ENCODE measurements at regions not wholly inside any gene's neighbourhood (a gene's known extent, or its start where the extent isn't known, plus 50 kb on each side); places are given as distances from the start of the nearest gene placed in this dataset.
A peak's percentile ranks its signal among the peaks of the same experiment; 100 is the strongest.

DNA sequence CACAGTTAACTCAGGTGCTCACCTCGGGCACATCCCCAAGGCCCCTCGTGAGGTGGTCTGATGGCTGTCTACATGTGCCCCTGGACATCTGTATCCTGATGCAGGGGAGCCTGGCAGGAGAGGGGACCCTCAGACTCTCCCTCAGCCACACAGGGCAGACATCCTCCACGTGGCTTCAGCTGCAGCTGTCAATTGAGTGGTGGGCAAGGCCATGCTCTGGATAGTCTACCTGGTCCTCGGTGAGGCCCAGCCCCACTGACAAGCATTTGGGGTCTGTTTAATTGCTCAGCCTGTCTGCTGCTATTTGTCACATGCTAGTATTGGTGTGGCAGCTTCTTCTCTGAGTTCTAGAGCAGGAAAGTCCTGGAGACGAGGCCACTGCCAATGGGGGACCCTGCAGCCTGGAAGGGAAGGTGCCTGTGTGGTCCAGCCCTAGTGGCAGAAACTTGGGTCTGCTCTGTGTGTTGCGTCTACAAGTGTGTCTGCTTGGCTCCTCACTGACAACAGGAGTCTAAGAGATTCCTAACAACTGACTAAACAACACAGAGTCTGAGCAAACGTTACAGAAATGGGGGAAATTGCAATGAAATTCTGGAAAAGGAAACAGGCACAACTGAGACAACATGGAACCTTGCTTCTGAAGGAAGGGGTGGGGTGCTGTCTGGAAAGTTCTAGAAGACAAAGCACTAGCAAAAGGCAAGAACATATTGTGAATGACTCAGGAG lies 59.3 kb upstream of the IGFBP3 start:
- DNase-seq (ENCODE audit: low spot score), result no peak
- POLR2A ChIA-PET (ENCODE audit: low non-redundant PET), result no interaction called here
- TF ChIP-seq CTCF (conservative IDR thresholded peaks at IDR 0.05; ENCODE audit: low read depth), result no peak
- peak overlapping the region; percentile 19; the same call in 1 of the 2 replicates for H3K27ac ChIP-seq
- CTCF ChIA-PET, result no interaction called here

DNA sequence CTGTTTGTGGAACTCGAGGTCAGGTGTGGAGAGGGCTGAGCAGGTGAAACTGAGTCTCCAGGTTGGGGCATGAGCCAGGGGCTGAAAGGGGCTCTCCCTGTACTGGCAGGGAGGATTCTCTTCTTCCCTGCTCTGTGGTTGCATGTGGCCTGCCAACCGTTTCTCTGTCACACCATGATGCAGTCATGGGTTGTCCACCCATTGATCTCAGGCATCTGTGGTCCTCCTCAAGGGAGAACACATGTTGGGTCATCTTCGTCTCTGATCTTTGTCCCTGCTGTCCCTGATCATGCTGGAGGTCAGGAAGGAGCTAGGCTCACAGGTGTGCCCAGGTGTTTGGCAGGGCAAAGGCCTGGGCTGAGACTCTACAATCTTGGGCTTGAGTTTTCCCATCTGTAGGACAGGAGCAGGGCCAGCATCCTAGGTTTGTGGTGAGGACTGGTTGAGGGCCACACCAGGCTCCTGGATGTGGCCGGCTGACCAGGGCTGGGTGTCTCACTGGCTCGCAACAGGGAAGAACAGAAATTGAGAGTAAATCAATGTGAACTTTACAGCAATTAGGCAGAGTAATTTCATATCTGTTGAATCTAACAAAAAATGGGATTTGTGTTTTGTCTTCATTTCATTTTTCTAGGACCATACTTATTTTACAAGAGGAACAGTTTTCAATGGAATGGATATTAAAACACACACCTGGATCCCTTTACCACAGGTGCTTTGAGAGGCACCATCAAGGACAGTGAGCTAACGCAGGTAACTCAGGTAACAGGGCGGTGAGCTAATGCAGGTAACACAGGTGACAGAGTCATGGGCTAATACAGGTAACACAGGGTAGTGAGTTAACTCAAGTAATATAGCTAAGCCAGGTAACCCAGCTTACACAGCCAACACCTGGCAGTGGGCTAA lies 58.5 kb upstream of the IGFBP3 start:
- no peak for DNase-seq (ENCODE audit: low spot score)
- H3K27ac ChIP-seq, result peak overlapping the region; percentile 93
- POLR2A ChIA-PET (ENCODE audit: low non-redundant PET), result no interaction called here
- CTCF ChIA-PET, result no interaction called here
- TF ChIP-seq CTCF (conservative IDR thresholded peaks at IDR 0.05; ENCODE audit: low read depth), result no peak

- no peak for TF ChIP-seq CTCF (conservative IDR thresholded peaks at IDR 0.05; ENCODE audit: low read depth)
- ChIA-PET POLR2A (ENCODE audit: low non-redundant PET) (no interaction called here), CTCF (interaction anchor here (0.8 kb wide), 1 partner anchor 56 kb away, joined by 3 read pairs; no protein-coding TSS in a partner anchor)
- no peak for DNase-seq (ENCODE audit: low spot score)
- H3K27ac ChIP-seq, result peak overlapping the region; percentile 93
Observed at GRCh38 chr7:45978731-45979211, 57.7 kb upstream of the IGFBP3 start.

DNA sequence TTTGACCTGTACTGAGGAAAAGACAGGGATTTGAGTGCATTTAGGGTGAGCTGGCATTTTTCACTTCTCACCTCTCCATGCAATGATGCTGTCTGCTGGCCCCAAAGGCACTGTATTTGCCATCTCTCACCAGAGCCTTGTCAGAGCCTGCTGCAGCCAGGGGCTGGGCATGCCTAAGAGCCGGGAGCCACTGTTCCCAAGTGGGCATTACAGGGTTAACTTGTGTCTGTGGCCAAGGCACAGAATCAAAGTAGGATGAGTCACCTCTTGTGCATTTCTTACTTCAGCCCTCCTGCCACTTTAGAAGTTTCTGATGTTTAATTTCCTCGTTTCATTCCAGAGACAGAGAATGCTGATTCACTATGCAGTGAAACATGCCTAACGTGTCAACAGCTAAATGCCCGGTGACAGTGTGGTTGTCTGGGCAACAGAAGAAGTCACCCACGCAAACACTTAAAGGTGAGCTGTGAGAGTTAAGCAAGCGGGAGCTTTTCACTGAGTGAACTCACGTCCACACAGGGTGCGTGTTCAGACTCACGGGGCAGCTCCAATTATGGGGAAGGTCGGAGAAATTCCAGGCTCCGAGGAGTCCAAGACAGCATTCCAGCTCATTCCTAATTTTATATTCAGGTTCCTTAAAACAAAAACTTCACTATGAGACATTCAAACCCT lies 57.1 kb upstream of the IGFBP3 start:
- no peak for TF ChIP-seq CTCF (conservative IDR thresholded peaks at IDR 0.05; ENCODE audit: low read depth)
- CTCF ChIA-PET, result interaction anchor here (0.8 to 1.0 kb wide), 2 partner anchors 38 to 55 kb away, joined by 3 read pairs; no protein-coding TSS in a partner anchor
- POLR2A ChIA-PET (ENCODE audit: low non-redundant PET), result no interaction called here
- DNase-seq (ENCODE audit: low spot score), result peak; percentile 95
- H3K27ac ChIP-seq, result peak overlapping the region; percentile 93

- ChIA-PET POLR2A (ENCODE audit: low non-redundant PET) (no interaction called here), CTCF (interaction anchor here (0.9 to 1.0 kb wide), 2 partner anchors 37 to 55 kb away, joined by 3 to 4 read pairs; no protein-coding TSS in a partner anchor)
- H3K27ac ChIP-seq, result peak overlapping the region; percentile 93
- no peak for TF ChIP-seq CTCF (conservative IDR thresholded peaks at IDR 0.05; ENCODE audit: low read depth)
- no peak for DNase-seq (ENCODE audit: low spot score)
Observed at GRCh38 chr7:45977256-45977780, 56.2 kb upstream of the IGFBP3 start.

DNA sequence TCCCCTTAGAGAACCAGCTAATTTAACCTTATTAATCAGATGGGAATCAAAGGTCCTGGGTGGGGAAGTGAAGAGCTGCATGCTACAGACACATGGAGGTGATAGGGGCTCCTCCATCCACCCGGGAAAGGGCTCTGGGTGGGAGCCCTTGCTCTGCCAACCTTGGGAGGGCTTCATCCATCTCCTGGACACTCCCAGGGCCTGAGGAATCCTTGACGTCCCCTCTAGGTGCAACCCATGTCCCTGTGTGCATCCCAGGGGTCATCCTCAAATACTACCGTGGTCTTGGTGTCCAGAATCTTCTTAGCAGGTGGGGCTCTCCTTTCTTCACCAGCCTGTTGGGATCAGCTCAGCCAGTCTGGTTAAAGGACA lies 55.4 kb upstream of the IGFBP3 start:
- POLR2A ChIA-PET (ENCODE audit: low non-redundant PET), result no interaction called here
- TF ChIP-seq CTCF (conservative IDR thresholded peaks at IDR 0.05; ENCODE audit: low read depth), result no peak
- H3K27ac ChIP-seq, result peak overlapping the region; percentile 93; the same call in 1 of the 2 replicates
- DNase-seq (ENCODE audit: low spot score), result no peak
- CTCF ChIA-PET, result interaction anchor here (0.9 kb wide), 1 partner anchor 54 kb away, joined by 4 read pairs; no protein-coding TSS in a partner anchor

All from RWPE1 (cell line).